Astrocyte (in vitro differentiated cells and primary cell): ENCODE measurements at regions not wholly inside any gene's neighbourhood (a gene's known extent, or its start where the extent isn't known, plus 50 kb on each side); places are given as distances from the start of the nearest gene placed in this dataset.

Experiments used
- CTCF ChIP-seq: IDR thresholded peaks from 2 replicates; pipeline ENCODE4 v1.5.1; 2011; ENCODE audit warnings: low read depth, mild to moderate bottlenecking, inconsistent platforms, low read length, moderate library complexity; ENCODE audit not compliant: insufficient read depth
- EZH2 ChIP-seq: IDR thresholded peaks from 2 replicates; pipeline ENCODE4 v1.6.1; 2012; ENCODE audit warnings: mild to moderate bottlenecking, low read length, inconsistent platforms; ENCODE audit not compliant: insufficient read depth

GRCh38 chr11:79939111-79939510 is 498.3 kb upstream of the TENM4 start:
- TF ChIP-seq CTCF (no peak), EZH2 (no peak)
